GM20000 (cell line): ENCODE measurements at regions not wholly inside any gene's neighbourhood (a gene's known extent, or its start where the extent isn't known, plus 50 kb on each side); places are given as distances from the start of the nearest gene placed in this dataset.

Experiments
- DNase-seq: peaks from one replicate; pipeline ENCODE4 v3.0.0; 2012; ENCODE audit warnings: low spot score
- CTCF ChIP-seq: IDR thresholded peaks from 2 replicates; pipeline ENCODE4 v1.5.1; 2012; ENCODE audit warnings: mild to moderate bottlenecking, control low read depth; ENCODE audit errors: extremely low read depth, missing control alignments

GRCh38 chr7:115678086-115678982 is 352.2 kb downstream of the TFEC start:
- DNase-seq: no peak

GRCh38 chr7:115676707-115677106 is 353.9 kb downstream of the TFEC start:
- DNase-seq: no peak
- no peak for TF ChIP-seq CTCF

More at GRCh38 chr7:115678086-115678982, 352.2 kb downstream of the TFEC start:
- TF ChIP-seq CTCF: no peak

GRCh38 chr7:115676080-115676479 is 354.5 kb downstream of the TFEC start:
- no peak for TF ChIP-seq CTCF
- no peak for DNase-seq

GRCh38 chr7:115674467-115675024 is 356.0 kb downstream of the TFEC start:
- TF ChIP-seq CTCF: no peak
- no peak for DNase-seq

GRCh38 chr7:115672024-115672423 is 358.5 kb downstream of the TFEC start:
- TF ChIP-seq CTCF: no peak
- DNase-seq: no peak

GRCh38 chr7:115662676-115663075 is 367.9 kb downstream of the TFEC start:
- no peak for DNase-seq
- TF ChIP-seq CTCF: no peak

- no peak for DNase-seq
- no peak for TF ChIP-seq CTCF
Measured at GRCh38 chr7:115662120-115662519, 368.4 kb downstream of the TFEC start.
